WTC11 (cell line): ENCODE measurements at regions not wholly inside any gene's neighbourhood (a gene's known extent, or its start where the extent isn't known, plus 50 kb on each side); places are given as distances from the start of the nearest gene placed in this dataset.

Source experiments
- CTCF ChIP-seq: fragments of 200-600 bp; IDR thresholded peaks from 2 replicates; pipeline ENCODE4 v1.8.0; 2022; ENCODE audit warnings: antibody characterized with exemption
- ETV6 ChIP-seq: sonication (generic); formaldehyde crosslinking; IDR thresholded peaks from 2 replicates; pipeline ENCODE4 v1.8.1; 2022; ENCODE audit warnings: mild to moderate bottlenecking, missing genetic modification reagents
- GABPB1 ChIP-seq: sonication (generic); formaldehyde crosslinking; IDR thresholded peaks from 2 replicates; pipeline ENCODE4 v1.8.1; 2023; ENCODE audit warnings: mild to moderate bottlenecking, missing genetic modification reagents

GRCh38 chr11:119806064-119806915 lies 77.3 kb upstream of the NECTIN1 start:
- TF ChIP-seq CTCF: no peak
- TF ChIP-seq GABPB1 (CRISPR knock-in tag): no peak
- no peak for TF ChIP-seq ETV6
